IMR-90 (cell line): ENCODE measurements at regions not wholly inside any gene's neighbourhood (a gene's known extent, or its start where the extent isn't known, plus 50 kb on each side); places are given as distances from the start of the nearest gene placed in this dataset.

Experiments
- CEBPB ChIP-seq: IDR thresholded peaks from 2 replicates; pipeline ENCODE4 v1.6.1; 2012; ENCODE audit warnings: low read depth, low read length, improper control_type of control experiment
- CTCF ChIP-seq: conservative IDR thresholded peaks from 2 replicates; pipeline ENCODE4 v1.5.1; 2012; ENCODE audit warnings: mild to moderate bottlenecking, low read depth, low read length, improper control_type of control experiment
- ELK1 ChIP-seq: fragments of 150-350 bp; IDR thresholded peaks from 2 replicates; pipeline ENCODE4 v1.6.1; 2016; ENCODE audit warnings: low read depth, mild to moderate bottlenecking, low read length, moderate library complexity, borderline replicate concordance
- MAFK ChIP-seq: IDR thresholded peaks from 2 replicates; pipeline ENCODE4 v1.6.1; 2012; ENCODE audit warnings: low read depth, low read length, improper control_type of control experiment
- NFE2L2 ChIP-seq: fragments of 150-350 bp; IDR thresholded peaks from 2 replicates; pipeline ENCODE4 v1.6.1; 2016; ENCODE audit warnings: low read depth, mild to moderate bottlenecking, low read length
- POLR2A ChIP-seq: IDR thresholded peaks from 2 replicates; pipeline ENCODE4 v1.6.1; 2012; ENCODE audit warnings: mild to moderate bottlenecking, low read depth, low read length
- RFX5 ChIP-seq: IDR thresholded peaks from 2 replicates; pipeline ENCODE4 v1.8.0; 2012; ENCODE audit warnings: low read depth, mild to moderate bottlenecking, low read length, moderate library complexity
- USF2 ChIP-seq: fragments of 150-350 bp; IDR thresholded peaks from 2 replicates; pipeline ENCODE4 v1.6.1; 2017; ENCODE audit warnings: mild to moderate bottlenecking, antibody characterized with exemption, low read length, low read depth

GRCh38 chr6:47147175-47147727 lies 105.1 kb upstream of the ADGRF1 start:
- no peak for TF ChIP-seq CEBPB
- no peak for TF ChIP-seq CTCF
- no peak for TF ChIP-seq NFE2L2
- no peak for TF ChIP-seq ELK1
- no peak for TF ChIP-seq RFX5
- no peak for TF ChIP-seq MAFK
- no peak for TF ChIP-seq POLR2A
- TF ChIP-seq USF2: no peak
